GM23338 (cell line): ENCODE measurements at regions not wholly inside any gene's neighbourhood (a gene's known extent, or its start where the extent isn't known, plus 50 kb on each side); places are given as distances from the start of the nearest gene placed in this dataset.

Experiments
- ATAC-seq: fragments of 200-7000 bp; cut with Tn5 transposase; 3 replicates; pipeline ENCODE4 v1.9.1; 2020
- DNase-seq: peaks from one replicate; pipeline ENCODE4 v3.0.0-alpha.2; 2015; ENCODE audit warnings: low spot score
- H2AFZ ChIP-seq: fragments of 200-600 bp; sonication (generic); 2 replicates; pipeline ENCODE4 v1.8.0; 2016; ENCODE audit warnings: antibody characterized with exemption, mild to moderate bottlenecking, moderate library complexity
- H3F3A ChIP-seq: fragments of 200-600 bp; sonication (generic); replicated peaks from 2 replicates; pipeline ENCODE4 v1.8.0; 2017; ENCODE audit warnings: antibody characterized with exemption, mixed run types, low read depth
- H3K27ac ChIP-seq: fragments of 200-600 bp; sonication (generic); 2 replicates; pipeline ENCODE4 v1.6.1; 2016; ENCODE audit warnings: low read depth
- H3K27me3 ChIP-seq: fragments of 200-600 bp; sonication (generic); 2 replicates; pipeline ENCODE4 v1.8.0; 2016; ENCODE audit warnings: mild to moderate bottlenecking, mixed run types, moderate library complexity; ENCODE audit not compliant: insufficient read depth
- H3K36me3 ChIP-seq: fragments of 200-600 bp; sonication (generic); 2 replicates; pipeline ENCODE4 v1.8.0; 2016; ENCODE audit warnings: mild to moderate bottlenecking; ENCODE audit not compliant: insufficient read depth
- H3K4me1 ChIP-seq: fragments of 200-600 bp; sonication (generic); 2 replicates; pipeline ENCODE4 v1.8.0; 2016; ENCODE audit warnings: mild to moderate bottlenecking, moderate library complexity; ENCODE audit not compliant: insufficient read depth
- H3K4me2 ChIP-seq: fragments of 200-600 bp; sonication (generic); 2 replicates; pipeline ENCODE4 v1.7.1; 2017; ENCODE audit warnings: mixed run types
- H3K4me3 ChIP-seq: fragments of 200-600 bp; sonication (generic); 2 replicates; pipeline ENCODE4 v1.6.1; 2016; ENCODE audit warnings: mixed run types
- H3K79me2 ChIP-seq: fragments of 200-600 bp; sonication (generic); replicated peaks from 2 replicates; pipeline ENCODE4 v1.8.0; 2017; ENCODE audit warnings: mild to moderate bottlenecking; ENCODE audit not compliant: insufficient read depth
- H3K9me2 ChIP-seq: fragments of 200-600 bp; sonication (generic); 2 replicates; pipeline ENCODE4 v1.8.0; 2017; ENCODE audit not compliant: insufficient read depth
- H4K20me1 ChIP-seq: fragments of 200-600 bp; sonication (generic); replicated peaks from 2 replicates; pipeline ENCODE4 v1.8.0; 2017; ENCODE audit warnings: mild to moderate bottlenecking; ENCODE audit not compliant: insufficient read depth
- H3K27ac Mint-ChIP-seq: 2 replicates; pipeline ENCODE4 v1.8.0; 2020; ENCODE audit warnings: inconsistent platforms, mild to moderate bottlenecking, moderate library complexity, mixed read lengths
- H3K27me3 Mint-ChIP-seq: 3 replicates; pipeline ENCODE4 v1.8.0; 2022; ENCODE audit warnings: low read depth, mild to moderate bottlenecking, moderate library complexity, mixed read lengths, inconsistent platforms; ENCODE audit not compliant: insufficient read depth, poor library complexity
- H3K36me3 Mint-ChIP-seq: 3 replicates; pipeline ENCODE4 v1.8.0; 2021; ENCODE audit warnings: low read depth, mild to moderate bottlenecking, inconsistent platforms, moderate library complexity, mixed read lengths
- H3K4me1 Mint-ChIP-seq: 3 replicates; pipeline ENCODE4 v1.8.0; 2020; ENCODE audit warnings: mild to moderate bottlenecking, inconsistent platforms, mixed read lengths
- H3K4me3 Mint-ChIP-seq: 3 replicates; pipeline ENCODE4 v1.8.0; 2021; ENCODE audit warnings: moderate library complexity, mild to moderate bottlenecking, inconsistent platforms, mixed read lengths
- H3K9me3 Mint-ChIP-seq: 3 replicates; pipeline ENCODE4 v1.8.0; 2020; ENCODE audit warnings: moderate library complexity, mild to moderate bottlenecking, inconsistent platforms, mixed read lengths
- CREB1 ChIP-seq: fragments of 250-450 bp; sonication (Bioruptor Pico); IDR thresholded peaks from 2 replicates; pipeline ENCODE4 v1.5.0; 2020; ENCODE audit warnings: low read depth, mild to moderate bottlenecking, moderate library complexity
- CTCF ChIP-seq, 2 experiments: fragments of 200-600 bp in 1 of 2; sonication (generic) in 1 of 2; conservative IDR thresholded peaks; 2 replicates each; pipeline versions ENCODE4 v1.5.1 to v1.6.1; 2016 to 2017; ENCODE audit warnings: antibody characterized with exemption in 2 of 2, low read depth in 2 of 2, mild to moderate bottlenecking in 2 of 2, moderate library complexity in 1 of 2
- ETS1 ChIP-seq: IDR thresholded peaks from 2 replicates; pipeline ENCODE4 v1.6.1; 2016; ENCODE audit warnings: antibody characterized with exemption
- EZH2 ChIP-seq: fragments of 200-600 bp; sonication (generic); IDR thresholded peaks from one replicate; pipeline ENCODE4 v1.8.0; 2017; ENCODE audit warnings: antibody characterized with exemption, mild to moderate bottlenecking, low read depth; ENCODE audit not compliant: unreplicated experiment
- EZH2phosphoT487 ChIP-seq: fragments of 200-600 bp; sonication (generic); IDR thresholded peaks from one replicate; pipeline ENCODE4 v1.8.1; 2018; ENCODE audit warnings: antibody characterized with exemption; ENCODE audit not compliant: unreplicated experiment
- JUNB ChIP-seq: IDR thresholded peaks from one replicate; pipeline ENCODE4 v1.6.1; 2016; ENCODE audit warnings: antibody characterized with exemption; ENCODE audit not compliant: unreplicated experiment
- NANOG ChIP-seq: IDR thresholded peaks from 2 replicates; pipeline ENCODE4 v1.6.1; 2016; ENCODE audit warnings: antibody characterized with exemption, borderline replicate concordance
- POLR2AphosphoS5 ChIP-seq: IDR thresholded peaks from 2 replicates; pipeline ENCODE4 v1.6.1; 2016; ENCODE audit warnings: antibody characterized with exemption, low read depth
- STAT1 ChIP-seq: IDR thresholded peaks from one replicate; pipeline ENCODE4 v1.6.1; 2016; ENCODE audit warnings: antibody characterized with exemption; ENCODE audit not compliant: unreplicated experiment
- ZNF114 ChIP-seq: fragments of 250-450 bp; sonication (Bioruptor Pico); IDR thresholded peaks from 2 replicates; pipeline ENCODE4 v1.5.0; 2020; ENCODE audit warnings: mild to moderate bottlenecking, moderate library complexity
- ZNF331 ChIP-seq: fragments of 250-450 bp; sonication (Bioruptor Pico); IDR thresholded peaks from 2 replicates; pipeline ENCODE4 v1.5.0; 2020; ENCODE audit warnings: low read depth, mild to moderate bottlenecking, moderate library complexity
- ZNF462 ChIP-seq: fragments of 250-450 bp; sonication (Bioruptor Pico); IDR thresholded peaks from 2 replicates; pipeline ENCODE4 v1.5.0; 2020; ENCODE audit warnings: mild to moderate bottlenecking, moderate library complexity
- TF ChIP-seq, protein P1 (sequence below): IDR thresholded peaks from one replicate; pipeline ENCODE4 v1.6.1; 2018; ENCODE audit warnings: antibody characterized with exemption; ENCODE audit not compliant: unreplicated experiment

DNA sequence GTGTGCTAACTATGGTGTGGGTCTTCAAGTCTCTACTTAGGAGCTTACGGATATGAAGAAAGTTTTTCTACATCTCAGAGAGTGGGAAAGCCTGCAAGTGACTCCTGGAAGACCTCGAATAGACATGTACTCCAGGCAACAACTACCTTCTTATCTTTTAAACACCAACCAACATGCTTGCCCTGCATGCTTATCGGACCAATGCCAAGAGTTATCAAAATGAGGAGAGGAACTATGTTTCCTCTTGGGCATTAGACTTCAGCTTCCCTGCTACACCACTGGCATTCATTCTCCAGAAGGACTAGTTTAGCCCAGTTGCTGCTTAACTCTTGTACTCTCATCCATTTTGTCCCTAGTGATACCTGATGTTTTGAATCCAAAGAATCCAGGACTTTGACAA lies 74.7 kb upstream of the MAN2A1 start:
- no peaks in the 10 kb centered on the region for H3K4me1 ChIP-seq
- H3K27me3 ChIP-seq = no peaks in the 10 kb centered on the region
- H4K20me1 ChIP-seq = no peaks in the 10 kb centered on the region
- ATAC-seq (no peak), DNase-seq (no peak)
- no peak overlapping the region for H3K4me2 ChIP-seq
- no peaks in the 10 kb centered on the region for H3K27me3 Mint-ChIP-seq
- no peak overlapping the region for H3K27ac ChIP-seq
- no peaks in the 10 kb centered on the region for H3K9me3 Mint-ChIP-seq
- no peaks in the 10 kb centered on the region for H3K36me3 ChIP-seq
- H3K9me2 ChIP-seq = 0 out of 2 replicates have a peak, but pooled peaks cover 10% of the 10 kb centered on the region
- no peaks in the 10 kb centered on the region for H3K4me1 Mint-ChIP-seq
- no peaks in the 10 kb centered on the region for H3K36me3 Mint-ChIP-seq
- H3K4me3 Mint-ChIP-seq = no peak overlapping the region
- TF ChIP-seq CREB1 = no peak
- no peak for TF ChIP-seq NANOG
- no peak for TF ChIP-seq EZH2
- TF ChIP-seq POLR2AphosphoS5 = no peak
- no peak for TF ChIP-seq ZNF462 (CRISPR knock-in tag)
- no peak for TF ChIP-seq CTCF (conservative IDR thresholded peaks at IDR 0.05; ENCODE audit: low read depth in 2 of 2)
- TF ChIP-seq, protein P1, sequence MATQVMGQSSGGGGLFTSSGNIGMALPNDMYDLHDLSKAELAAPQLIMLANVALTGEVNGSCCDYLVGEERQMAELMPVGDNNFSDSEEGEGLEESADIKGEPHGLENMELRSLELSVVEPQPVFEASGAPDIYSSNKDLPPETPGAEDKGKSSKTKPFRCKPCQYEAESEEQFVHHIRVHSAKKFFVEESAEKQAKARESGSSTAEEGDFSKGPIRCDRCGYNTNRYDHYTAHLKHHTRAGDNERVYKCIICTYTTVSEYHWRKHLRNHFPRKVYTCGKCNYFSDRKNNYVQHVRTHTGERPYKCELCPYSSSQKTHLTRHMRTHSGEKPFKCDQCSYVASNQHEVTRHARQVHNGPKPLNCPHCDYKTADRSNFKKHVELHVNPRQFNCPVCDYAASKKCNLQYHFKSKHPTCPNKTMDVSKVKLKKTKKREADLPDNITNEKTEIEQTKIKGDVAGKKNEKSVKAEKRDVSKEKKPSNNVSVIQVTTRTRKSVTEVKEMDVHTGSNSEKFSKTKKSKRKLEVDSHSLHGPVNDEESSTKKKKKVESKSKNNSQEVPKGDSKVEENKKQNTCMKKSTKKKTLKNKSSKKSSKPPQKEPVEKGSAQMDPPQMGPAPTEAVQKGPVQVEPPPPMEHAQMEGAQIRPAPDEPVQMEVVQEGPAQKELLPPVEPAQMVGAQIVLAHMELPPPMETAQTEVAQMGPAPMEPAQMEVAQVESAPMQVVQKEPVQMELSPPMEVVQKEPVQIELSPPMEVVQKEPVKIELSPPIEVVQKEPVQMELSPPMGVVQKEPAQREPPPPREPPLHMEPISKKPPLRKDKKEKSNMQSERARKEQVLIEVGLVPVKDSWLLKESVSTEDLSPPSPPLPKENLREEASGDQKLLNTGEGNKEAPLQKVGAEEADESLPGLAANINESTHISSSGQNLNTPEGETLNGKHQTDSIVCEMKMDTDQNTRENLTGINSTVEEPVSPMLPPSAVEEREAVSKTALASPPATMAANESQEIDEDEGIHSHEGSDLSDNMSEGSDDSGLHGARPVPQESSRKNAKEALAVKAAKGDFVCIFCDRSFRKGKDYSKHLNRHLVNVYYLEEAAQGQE = no peak
- TF ChIP-seq ZNF114 (CRISPR knock-in tag) = no peak
- TF ChIP-seq JUNB = no peak
- TF ChIP-seq STAT1 = no peak
- TF ChIP-seq ZNF331 (CRISPR knock-in tag) = no peak
- TF ChIP-seq ETS1 = no peak
- no peak for TF ChIP-seq EZH2phosphoT487
- H3K27ac Mint-ChIP-seq = no peak overlapping the region
- no peaks in the 10 kb centered on the region for H3F3A ChIP-seq
- no peak overlapping the region for H2AFZ ChIP-seq
- no peaks in the 10 kb centered on the region for H3K79me2 ChIP-seq
- no peak overlapping the region for H3K4me3 ChIP-seq
